K562 (cell line): ENCODE measurements at regions not wholly inside any gene's neighbourhood (a gene's known extent, or its start where the extent isn't known, plus 50 kb on each side); places are given as distances from the start of the nearest gene placed in this dataset.

Experiments used
- ATAC-seq: fragments of 200-7000 bp; cut with Tn5 transposase; 3 replicates; pipeline ENCODE4 v1.9.1; 2020; ENCODE audit warnings: moderate library complexity
- BruUV-seq: library from RNA; stranded (reverse); fragments of 400-500 nt; replicated peaks from 2 replicates; lab custom pipeline; 2021; lab: Mats Ljungman, UMichigan
- CTCF ChIA-PET: fragments of 300-600 bp; formaldehyde crosslinking; extraction: SDS; loops from one replicate; lab custom pipeline; 2021; ENCODE audit warnings: low intra/inter-chr PET ratio; lab: Yijun Ruan, JAX
- POLR2A ChIA-PET: fragments of 300-600, 350-650 bp; sonication (Branson Sonifier 250); formaldehyde crosslinking; extraction: SDS; loops from one replicate; lab custom pipeline; 2021; ENCODE audit warnings: antibody characterized with exemption, inconsistent platforms; lab: Yijun Ruan, JAX
- DNase-seq, 4 experiments: peaks; one replicate each; pipeline versions ENCODE4 v3.0.0 to v3.0.0-alpha.2; 2011 to 2018; ENCODE audit warnings: low spot score in 3 of 4, mixed read lengths in 3 of 4; ENCODE audit errors: extremely low read depth in 1 of 4
- FAIRE-seq: peaks from 2 replicates; lab custom pipeline; 2011; peaks lifted over from hg19 to GRCh38; lab: Jason Lieb, UNC
- H2AFZ ChIP-seq: 2 replicates; pipeline ENCODE4 v1.6.0; 2011; ENCODE audit warnings: low read depth, low read length, control low read depth, inconsistent platforms
- H3K27ac ChIP-seq: fragments of 200-600 bp; 3 replicates; pipeline ENCODE4 v1.8.0; 2011; ENCODE audit warnings: low read depth, mild to moderate bottlenecking, control low read depth, inconsistent platforms, low read length, moderate library complexity, mixed read lengths; ENCODE audit errors: extremely low read depth
- H3K27me3 ChIP-seq, 2 experiments: fragments of 300-600 bp in 1 of 2; 2 replicates in 1 of 2; 3 replicates in 1 of 2; pipeline versions ENCODE4 v1.6.0 to v1.8.0; 2011; ENCODE audit warnings: inconsistent platforms in 2 of 2, low read length in 2 of 2, mild to moderate bottlenecking in 1 of 2, mixed read lengths in 1 of 2, moderate library complexity in 1 of 2; ENCODE audit not compliant: control insufficient read depth in 2 of 2, insufficient read depth in 2 of 2
- H3K36me3 ChIP-seq: fragments of 300-600 bp; 3 replicates; pipeline ENCODE4 v1.8.0; 2011; ENCODE audit warnings: mild to moderate bottlenecking, low read length, inconsistent platforms; ENCODE audit not compliant: control insufficient read depth, insufficient read depth
- H3K4me1 ChIP-seq, 2 experiments: fragments of 200-600 bp in 1 of 2; replicated peaks in 1 of 2; 2 replicates in 1 of 2; 3 replicates in 1 of 2; pipeline versions ENCODE4 v1.5.1 to v1.8.0; 2011; ENCODE audit warnings: inconsistent platforms in 2 of 2, low read length in 2 of 2, mild to moderate bottlenecking in 1 of 2, mixed read lengths in 1 of 2, moderate library complexity in 1 of 2; ENCODE audit not compliant: control insufficient read depth in 2 of 2, insufficient read depth in 2 of 2
- H3K4me2 ChIP-seq: 2 replicates; pipeline ENCODE4 v1.6.1; 2011; ENCODE audit warnings: low read length, control low read depth, inconsistent platforms, mixed read lengths; ENCODE audit not compliant: insufficient read depth
- H3K4me3 ChIP-seq: fragments of 200-600 bp; sonication (generic), shearing (Covaris generic); 2 replicates; pipeline ENCODE4 v1.5.1; 2016; ENCODE audit warnings: control low read depth, inconsistent platforms
- H3K79me2 ChIP-seq: fragments of 200-600 bp; 3 replicates; pipeline ENCODE4 v1.8.0; 2011; ENCODE audit warnings: low read length, inconsistent platforms; ENCODE audit not compliant: control insufficient read depth, insufficient read depth
- H3K9ac ChIP-seq, 2 experiments: 2 replicates each; pipeline versions ENCODE4 v1.6.0 to v1.6.1; 2011; ENCODE audit warnings: low read depth in 2 of 2, low read length in 2 of 2, control low read depth in 1 of 2, inconsistent platforms in 1 of 2, mild to moderate bottlenecking in 1 of 2, mixed read lengths in 1 of 2; ENCODE audit not compliant: insufficient read depth in 1 of 2
- H3K9me1 ChIP-seq: one replicate; pipeline ENCODE4 v1.6.0; 2011; ENCODE audit warnings: inconsistent platforms, mild to moderate bottlenecking, low read length, moderate library complexity; ENCODE audit not compliant: control insufficient read depth, insufficient read depth
- H3K9me3 ChIP-seq: replicated peaks from 2 replicates; pipeline ENCODE4 v1.5.1; 2011; ENCODE audit warnings: low read depth, low read length, inconsistent platforms; ENCODE audit not compliant: control insufficient read depth, insufficient read depth
- H4K20me1 ChIP-seq: replicated peaks from 2 replicates; pipeline ENCODE4 v1.6.1; 2011; ENCODE audit warnings: low read length, inconsistent platforms, mixed read lengths; ENCODE audit not compliant: control insufficient read depth, insufficient read depth
- CBX5 ChIP-seq: IDR thresholded peaks from 2 replicates; pipeline ENCODE4 v1.6.1; 2014; ENCODE audit warnings: low read depth, borderline replicate concordance
- GABPB1 ChIP-seq: sonication (generic); formaldehyde crosslinking; IDR thresholded peaks from 2 replicates; pipeline ENCODE4 v1.8.0; 2022; ENCODE audit warnings: mild to moderate bottlenecking, missing genetic modification reagents
- HDAC6 ChIP-seq: IDR thresholded peaks from 2 replicates; pipeline ENCODE4 v1.6.1; 2012; ENCODE audit warnings: low read depth, mild to moderate bottlenecking, control low read depth, inconsistent platforms, low read length, moderate library complexity
- MAZ ChIP-seq, 2 experiments: fragments of 450-650 bp in 1 of 2; sonication (generic) in 1 of 2; formaldehyde crosslinking; IDR thresholded peaks in 1 of 2; conservative IDR thresholded peaks in 1 of 2; 2 replicates each; pipeline versions ENCODE4 v1.4.0 to v1.5.0; 2020; ENCODE audit warnings: mild to moderate bottlenecking in 1 of 2, missing genetic modification reagents in 1 of 2
- MCM7 ChIP-seq, 2 experiments: fragments of 450-650 bp; IDR thresholded peaks; 2 replicates each; pipeline ENCODE4 v1.6.1; 2016 to 2018
- NELFE ChIP-seq: IDR thresholded peaks from 2 replicates; pipeline ENCODE4 v1.6.1; 2011; ENCODE audit warnings: mild to moderate bottlenecking; ENCODE audit not compliant: insufficient read depth, insufficient read length
- NR1H2 ChIP-seq: sonication (generic); formaldehyde crosslinking; IDR thresholded peaks from 2 replicates; pipeline ENCODE4 v1.4.0; 2020; ENCODE audit warnings: mild to moderate bottlenecking, missing genetic modification reagents
- PPARD ChIP-seq: fragments of 250-450 bp; sonication (Bioruptor Pico); IDR thresholded peaks from 2 replicates; pipeline ENCODE4 v1.8.0; 2022; ENCODE audit warnings: inconsistent platforms, mild to moderate bottlenecking, moderate library complexity
- SMAD3 ChIP-seq: fragments of 450-650 bp; formaldehyde crosslinking; conservative IDR thresholded peaks from 2 replicates; pipeline ENCODE4 v1.4.0; 2020; ENCODE audit warnings: mild to moderate bottlenecking
- SRSF9 ChIP-seq: fragments of 200-400 bp; formaldehyde crosslinking; IDR thresholded peaks from 2 replicates; pipeline ENCODE4 v1.6.1; 2017; ENCODE audit warnings: low read depth, low read length, borderline replicate concordance
- XRCC5 ChIP-seq: fragments of 200-400 bp; formaldehyde crosslinking; IDR thresholded peaks from 2 replicates; pipeline ENCODE4 v1.6.1; 2017; ENCODE audit warnings: low read depth, mild to moderate bottlenecking, low read length
- ZFP30 ChIP-seq: fragments of 250-450 bp; sonication (Bioruptor Pico); IDR thresholded peaks from 2 replicates; pipeline ENCODE4 v1.8.0; 2022; ENCODE audit warnings: moderate library complexity, mild to moderate bottlenecking, inconsistent platforms, borderline replicate concordance
- ZNF12 ChIP-seq: sonication (generic); formaldehyde crosslinking; IDR thresholded peaks from 2 replicates; pipeline ENCODE4 v1.4.0; 2020; ENCODE audit warnings: mild to moderate bottlenecking, missing genetic modification reagents
- ZNF384 ChIP-seq: IDR thresholded peaks from 2 replicates; pipeline ENCODE4 v1.6.1; 2012; ENCODE audit warnings: low read depth, low read length, improper control_type of control experiment
- ZNF785 ChIP-seq: fragments of 250-450 bp; sonication (Bioruptor Pico); IDR thresholded peaks from 2 replicates; pipeline ENCODE4 v1.4.0; 2020; ENCODE audit warnings: mild to moderate bottlenecking
- WGBS: fragments of 100-300 bp; shearing (Covaris generic); methylation state at CpG from one replicate; pipeline ENCODE4 v1.1.6; 2016; ENCODE audit warnings: low coverage, mixed read lengths; ENCODE audit not compliant: insufficient coverage; ENCODE audit errors: missing lambda C conversion rate; 5-methylcytosine and 5-hydroxymethylcytosine counted together
- in situ Hi-C: fragments of 300-500 bp; cut with MboI; formaldehyde crosslinking; loops from 4 replicates; pipeline ENCODE4 v1.15.0; 2018; ENCODE audit warnings: inconsistent platforms, mixed read lengths
- intact Hi-C: fragments of 100-400 bp; cut with micrococcal nuclease; formaldehyde crosslinking; loops from 2 replicates; pipeline ENCODE4 v1.14.2; 2022
- TF ChIP-seq, protein P1 (sequence below): IDR thresholded peaks from 2 replicates; pipeline ENCODE4 v1.6.1; 2014; ENCODE audit warnings: antibody characterized with exemption

DNA sequence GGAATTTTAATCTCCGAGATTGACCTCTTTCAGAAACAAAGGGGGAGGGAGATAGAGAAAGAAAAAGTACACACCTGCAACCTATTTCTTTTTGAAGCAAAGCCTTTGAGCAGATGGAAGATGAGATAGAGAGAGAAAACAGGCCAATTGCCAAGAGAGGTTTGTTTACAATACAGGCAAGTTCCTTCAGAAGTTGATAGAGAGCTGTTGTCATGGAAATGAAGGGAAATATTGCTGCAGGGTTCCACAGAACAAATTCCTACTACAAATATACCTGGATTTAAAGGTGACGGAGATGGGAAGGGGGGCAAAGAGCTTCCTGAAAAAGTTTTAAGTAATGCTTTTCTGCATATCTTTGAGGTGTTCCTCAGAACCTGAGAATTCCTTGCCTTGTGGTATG lies 388.4 kb downstream of the NDFIP2 start:
- no TSS peak for BruUV-seq
- no peaks in the 10 kb centered on the region for H3K79me2 ChIP-seq
- H3K27ac ChIP-seq = no peak overlapping the region
- ChIA-PET CTCF (no interaction called here), POLR2A (no interaction called here)
- in situ Hi-C loops = no loop called here
- no peaks in the 10 kb centered on the region for H4K20me1 ChIP-seq
- H3K9me1 ChIP-seq = no peaks in the 10 kb centered on the region
- no peak overlapping the region for H3K4me2 ChIP-seq
- no peaks in the 10 kb centered on the region for H3K36me3 ChIP-seq
- FAIRE-seq (no peak), DNase-seq (no peak), ATAC-seq (no peak)
- H3K4me1 ChIP-seq = no peaks in the 10 kb centered on the region
- WGBS = 0% methylated on average over 2 of the region's 2 CpGs
- no peaks in the 10 kb centered on the region for H3K27me3 ChIP-seq
- no peak overlapping the region for H3K4me3 ChIP-seq
- no peak overlapping the region for H3K9ac ChIP-seq
- intact Hi-C loops = no loop called here
- TF ChIP-seq SRSF9 = no peak
- TF ChIP-seq ZFP30 (CRISPR knock-in tag) = no peak
- no peak for TF ChIP-seq XRCC5
- no peak for TF ChIP-seq SMAD3 (CRISPR knock-in tag)
- TF ChIP-seq ZNF384 = no peak
- TF ChIP-seq ZNF785 (CRISPR knock-in tag) = no peak
- no peak for TF ChIP-seq HDAC6
- no peak for TF ChIP-seq CBX5
- no peak for TF ChIP-seq GABPB1 (CRISPR knock-in tag)
- TF ChIP-seq MAZ (CRISPR knock-in tag; conservative IDR thresholded peaks at IDR 0.05 in 1 of 2, IDR thresholded peaks at IDR 0.05 in 1 of 2) = no peak
- TF ChIP-seq MCM7 (IDR thresholded peaks at IDR 0.05) = no peak
- no peak for TF ChIP-seq NR1H2 (CRISPR knock-in tag)
- no peak for TF ChIP-seq NELFE
- TF ChIP-seq, protein P1, sequence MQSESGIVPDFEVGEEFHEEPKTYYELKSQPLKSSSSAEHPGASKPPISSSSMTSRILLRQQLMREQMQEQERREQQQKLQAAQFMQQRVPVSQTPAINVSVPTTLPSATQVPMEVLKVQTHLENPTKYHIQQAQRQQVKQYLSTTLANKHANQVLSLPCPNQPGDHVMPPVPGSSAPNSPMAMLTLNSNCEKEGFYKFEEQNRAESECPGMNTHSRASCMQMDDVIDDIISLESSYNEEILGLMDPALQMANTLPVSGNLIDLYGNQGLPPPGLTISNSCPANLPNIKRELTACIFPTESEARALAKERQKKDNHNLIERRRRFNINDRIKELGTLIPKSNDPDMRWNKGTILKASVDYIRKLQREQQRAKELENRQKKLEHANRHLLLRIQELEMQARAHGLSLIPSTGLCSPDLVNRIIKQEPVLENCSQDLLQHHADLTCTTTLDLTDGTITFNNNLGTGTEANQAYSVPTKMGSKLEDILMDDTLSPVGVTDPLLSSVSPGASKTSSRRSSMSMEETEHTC = no peak
- no peak for TF ChIP-seq PPARD (CRISPR knock-in tag)
- TF ChIP-seq ZNF12 (CRISPR knock-in tag) = no peak
- H2AFZ ChIP-seq = no peak overlapping the region
- H3K9me3 ChIP-seq = no peaks in the 10 kb centered on the region
